ENCODE measurements at regions not wholly inside any gene's neighbourhood (a gene's known extent, or its start where the extent isn't known, plus 50 kb on each side); places are given as distances from the start of the nearest gene placed in this dataset.

GRCh38 chr16:22971346-22971924, 157.5 kb downstream of the HS3ST2 start:
- no peaks in the 10 kb centered on the region for H3K79me1 ChIP-seq (ENCODE audit: low read depth, low read length)
- no peak overlapping the region for H2BK20ac ChIP-seq (ENCODE audit: low read length)
- no peaks in the 10 kb centered on the region for H3K27me3 ChIP-seq (replicated peaks in 1 of 4; ENCODE audit: control insufficient read depth in 3 of 4, extremely low read depth in 1 of 4, insufficient read depth in 3 of 4, low read length in 3 of 4)
- no peak overlapping the region for H4K8ac ChIP-seq (ENCODE audit: extremely low read depth, insufficient read depth, low read length)
- H3K23ac ChIP-seq (ENCODE audit: insufficient read length) = no peak overlapping the region
- H3K4me1 ChIP-seq (replicated peaks in 1 of 4; ENCODE audit: control insufficient read depth in 3 of 4, insufficient read depth in 4 of 4, low read length in 3 of 4) = peaks cover 0 to 3% (median 0%) of the 10 kb centered on the region in 4 experiments; a peak in 3 of 7 replicates
- H2AK5ac ChIP-seq (ENCODE audit: low read depth, low read length) = no peak overlapping the region
- no peak overlapping the region for H4K5ac ChIP-seq (ENCODE audit: insufficient read length, low read depth, low read length)
- no peak overlapping the region for H2BK15ac ChIP-seq (ENCODE audit: low read length)
- H3K27ac ChIP-seq (ENCODE audit: low read depth, low read length) = no peak overlapping the region
- FAIRE-seq = no peak
- ChIA-PET POLR2A (ENCODE audit: partially characterized antibody) (no interaction called here), CTCF (ENCODE audit: partially characterized antibody) (interaction anchor here (1.3 to 1.8 kb wide), 3 partner anchors 21 to 75 kb away, joined by 3 to 9 read pairs (median 4); no protein-coding TSS in a partner anchor)
- H3K4me2 ChIP-seq (ENCODE audit: insufficient read depth in 1 of 2, low read depth in 2 of 2, low read length in 2 of 2) = no peak overlapping the region
- no peak overlapping the region for H3K4me3 ChIP-seq (ENCODE audit: extremely low read depth in 1 of 4, insufficient read depth in 2 of 4, low read depth in 3 of 4, low read length in 4 of 4)
- H2BK120ac ChIP-seq (replicated peaks; ENCODE audit: low read depth, low read length) = no peak overlapping the region
- no peak for TF ChIP-seq USF2 (IDR thresholded peaks at IDR 0.05; ENCODE audit: low read length)
- no peak for TF ChIP-seq HDAC2 (IDR thresholded peaks at IDR 0.05; ENCODE audit: borderline replicate concordance in 1 of 2, low read depth in 2 of 2, low read length in 2 of 2)
- TF ChIP-seq RFX5 (IDR thresholded peaks at IDR 0.05; ENCODE audit: borderline replicate concordance, low read depth, low read length) = no peak
- no peak for TF ChIP-seq JUND (IDR thresholded peaks at IDR 0.05; ENCODE audit: low read length)
- no peaks in the 10 kb centered on the region for H3K36me3 ChIP-seq (ENCODE audit: control insufficient read depth in 2 of 4, insufficient read depth in 4 of 4, low read length in 3 of 4)
- no peak overlapping the region for H3K9ac ChIP-seq (replicated peaks in 1 of 4; ENCODE audit: extremely low read depth in 1 of 4, low read depth in 3 of 4, low read length in 3 of 4)
- H4K91ac ChIP-seq (replicated peaks; ENCODE audit: insufficient read length, low read length) = no peak overlapping the region
- H3K18ac ChIP-seq (ENCODE audit: extremely low read depth, low read length) = no peak overlapping the region
- no peak for DNase-seq (ENCODE audit: low read depth in 1 of 2, low spot score in 2 of 2)
- no peak overlapping the region for H3K56ac ChIP-seq (replicated peaks; ENCODE audit: insufficient read length, low read depth, low read length)
- H3K79me2 ChIP-seq (ENCODE audit: control insufficient read depth in 1 of 2, insufficient read depth in 2 of 2, low read length in 2 of 2) = no peaks in the 10 kb centered on the region
- no peak overlapping the region; the same call in 1 of the 2 replicates for H2BK12ac ChIP-seq (ENCODE audit: low read depth, low read length)
- H3K9me3 ChIP-seq (ENCODE audit: insufficient read depth in 2 of 2, low read depth in 1 of 2, low read length in 1 of 2) = no peaks in the 10 kb centered on the region
- H2BK5ac ChIP-seq (ENCODE audit: low read depth, low read length) = no peak overlapping the region
- no peaks in the 10 kb centered on the region for H3K23me2 ChIP-seq (ENCODE audit: low read depth, low read length)
- H4K20me1 ChIP-seq (replicated peaks in 1 of 2; ENCODE audit: control insufficient read depth in 1 of 2, insufficient read depth in 2 of 2, low read length in 2 of 2) = no peaks in the 10 kb centered on the region
- H2AFZ ChIP-seq (ENCODE audit: low read length) = no peak overlapping the region
- no peak overlapping the region for H3K4ac ChIP-seq (replicated peaks; ENCODE audit: insufficient read length, low read depth, low read length)
- 75% methylated on average over 5 of the region's 5 CpGs; no CpG with 5 or more reads in 1 of the 2 experiments for WGBS, 2 experiments (ENCODE audit: extremely low coverage in 1 of 2, insufficient coverage in 1 of 2, insufficient read length in 1 of 2, insufficient replicate concordance in 2 of 2, low coverage in 1 of 2, low lambda C conversion rate in 2 of 2, missing lambda C conversion rate in 1 of 2)
- no peak overlapping the region for H3K14ac ChIP-seq (ENCODE audit: insufficient read length)
